ENCODE measurements at regions not wholly inside any gene's neighbourhood (a gene's known extent, or its start where the extent isn't known, plus 50 kb on each side); places are given as distances from the start of the nearest gene placed in this dataset.
"Not testable (repeated sequence)": the region's sequence is repeated elsewhere in the genome, so short reads cannot be mapped to it uniquely, and the experiment has no call there.

DNA sequence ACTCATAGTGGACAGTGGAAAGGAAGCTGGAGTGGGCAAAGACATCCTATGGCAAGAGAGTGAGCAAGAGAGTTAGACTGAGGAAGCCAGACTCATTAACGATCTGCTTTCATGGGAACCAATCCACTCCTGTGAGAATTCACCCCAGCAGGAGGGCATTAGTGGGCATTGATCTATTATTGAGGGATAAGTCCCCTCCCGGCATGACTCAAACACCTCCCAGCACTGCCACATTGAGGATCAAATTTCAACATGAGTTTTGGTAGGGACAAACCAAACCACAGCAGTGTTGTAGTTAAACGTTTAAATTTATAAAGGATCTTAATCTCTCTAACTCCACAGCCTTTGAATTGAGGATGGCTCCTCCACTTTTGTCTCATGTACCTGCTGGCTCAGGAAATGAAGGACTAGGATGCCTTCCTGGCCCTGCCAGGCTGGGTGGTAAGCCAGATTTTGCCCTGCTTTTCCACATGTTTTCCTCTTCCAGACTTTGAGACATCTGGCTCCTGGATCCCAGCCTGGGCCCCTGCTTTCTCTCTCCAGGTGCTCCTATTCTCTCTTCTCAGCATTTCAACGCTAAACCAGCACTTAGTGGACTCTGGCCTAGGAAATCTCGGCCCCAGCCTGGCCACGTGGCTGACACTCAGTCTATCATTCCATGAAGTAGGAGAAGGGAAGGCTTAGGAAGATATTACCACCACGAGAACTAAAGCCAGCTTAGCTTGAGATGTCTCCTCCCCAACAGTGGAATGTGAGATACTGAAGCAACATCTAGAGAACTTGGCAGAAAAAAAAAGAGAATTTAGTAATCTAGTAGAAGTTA is 96.5 kb upstream of the PIP4K2A start:
- no peaks in the 10 kb centered on the region for H3K36me3 ChIP-seq (ENCODE audit: control insufficient read depth, insufficient read depth, low read length)
- TF ChIP-seq, protein P1, sequence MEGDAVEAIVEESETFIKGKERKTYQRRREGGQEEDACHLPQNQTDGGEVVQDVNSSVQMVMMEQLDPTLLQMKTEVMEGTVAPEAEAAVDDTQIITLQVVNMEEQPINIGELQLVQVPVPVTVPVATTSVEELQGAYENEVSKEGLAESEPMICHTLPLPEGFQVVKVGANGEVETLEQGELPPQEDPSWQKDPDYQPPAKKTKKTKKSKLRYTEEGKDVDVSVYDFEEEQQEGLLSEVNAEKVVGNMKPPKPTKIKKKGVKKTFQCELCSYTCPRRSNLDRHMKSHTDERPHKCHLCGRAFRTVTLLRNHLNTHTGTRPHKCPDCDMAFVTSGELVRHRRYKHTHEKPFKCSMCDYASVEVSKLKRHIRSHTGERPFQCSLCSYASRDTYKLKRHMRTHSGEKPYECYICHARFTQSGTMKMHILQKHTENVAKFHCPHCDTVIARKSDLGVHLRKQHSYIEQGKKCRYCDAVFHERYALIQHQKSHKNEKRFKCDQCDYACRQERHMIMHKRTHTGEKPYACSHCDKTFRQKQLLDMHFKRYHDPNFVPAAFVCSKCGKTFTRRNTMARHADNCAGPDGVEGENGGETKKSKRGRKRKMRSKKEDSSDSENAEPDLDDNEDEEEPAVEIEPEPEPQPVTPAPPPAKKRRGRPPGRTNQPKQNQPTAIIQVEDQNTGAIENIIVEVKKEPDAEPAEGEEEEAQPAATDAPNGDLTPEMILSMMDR (IDR thresholded peaks at IDR 0.05; ENCODE audit: insufficient read depth, low read length, poor library complexity, severe bottlenecking): no peak
- no peaks in the 10 kb centered on the region for H3K27me3 ChIP-seq (replicated peaks; ENCODE audit: control insufficient read depth, insufficient read depth, low read length)
- no peak for DNase-seq (ENCODE audit: extremely low read depth, insufficient read length)
- H3K4me3 ChIP-seq (replicated peaks; ENCODE audit: low read depth, low read length): no peak overlapping the region

DNA sequence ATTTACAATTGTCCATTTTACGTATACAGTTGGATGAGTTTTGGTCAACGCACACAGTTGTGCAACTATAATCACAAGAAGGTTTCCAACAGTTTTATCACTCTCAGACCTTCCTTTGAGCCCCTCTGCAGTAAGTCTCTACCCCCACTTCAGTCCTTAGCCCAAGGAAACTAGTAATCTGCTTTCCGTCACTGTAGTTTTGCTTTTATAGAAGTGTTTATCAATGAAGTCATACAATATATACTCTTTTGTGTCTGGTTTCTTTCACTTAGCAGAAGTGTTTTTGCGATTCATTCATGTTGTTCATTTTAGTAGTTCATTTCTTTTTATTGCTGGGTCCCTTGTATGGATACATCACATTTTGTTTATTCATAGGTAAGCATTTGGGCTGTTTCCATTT is 92.9 kb upstream of the PIP4K2A start:
- Histone ChIP-seq H3K27me3 (replicated peaks; ENCODE audit: control insufficient read depth, insufficient read depth, low read length) (no peaks in the 10 kb centered on the region), H3K36me3 (ENCODE audit: control insufficient read depth, insufficient read depth, low read length) (no peaks in the 10 kb centered on the region), H3K4me3 (replicated peaks; ENCODE audit: low read depth, low read length) (no peak overlapping the region)
- TF ChIP-seq, protein P1 (IDR thresholded peaks at IDR 0.05; ENCODE audit: insufficient read depth, low read length, poor library complexity, severe bottlenecking): no peak
- DNase-seq (ENCODE audit: extremely low read depth, insufficient read length): no peak

DNA sequence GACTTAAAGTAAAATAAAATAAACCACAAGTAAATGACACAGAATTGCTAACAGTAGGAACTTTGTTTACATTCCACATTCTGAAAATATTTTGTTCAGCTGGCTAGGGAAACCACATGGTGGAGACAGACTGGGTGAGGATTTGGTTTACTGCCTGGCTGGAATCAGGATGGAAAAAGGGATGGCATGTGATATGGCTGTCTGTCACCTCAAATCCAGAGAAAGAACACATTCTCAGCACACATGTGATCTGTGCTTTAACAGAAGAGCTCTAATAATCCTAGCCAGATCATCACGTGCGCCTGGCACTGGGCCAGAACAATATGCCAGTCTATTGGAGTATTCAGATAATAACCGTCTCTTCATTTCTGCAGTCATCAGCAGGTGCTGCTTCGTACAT is 90.9 kb upstream of the PIP4K2A start:
- TF ChIP-seq, protein P1 (IDR thresholded peaks at IDR 0.05; ENCODE audit: insufficient read depth, low read length, poor library complexity, severe bottlenecking): no peak
- no peak for DNase-seq (ENCODE audit: extremely low read depth, insufficient read length)
- Histone ChIP-seq H3K36me3 (ENCODE audit: control insufficient read depth, insufficient read depth, low read length) (no peaks in the 10 kb centered on the region), H3K27me3 (replicated peaks; ENCODE audit: control insufficient read depth, insufficient read depth, low read length) (no peaks in the 10 kb centered on the region), H3K4me3 (replicated peaks; ENCODE audit: low read depth, low read length) (no peak overlapping the region)

DNA sequence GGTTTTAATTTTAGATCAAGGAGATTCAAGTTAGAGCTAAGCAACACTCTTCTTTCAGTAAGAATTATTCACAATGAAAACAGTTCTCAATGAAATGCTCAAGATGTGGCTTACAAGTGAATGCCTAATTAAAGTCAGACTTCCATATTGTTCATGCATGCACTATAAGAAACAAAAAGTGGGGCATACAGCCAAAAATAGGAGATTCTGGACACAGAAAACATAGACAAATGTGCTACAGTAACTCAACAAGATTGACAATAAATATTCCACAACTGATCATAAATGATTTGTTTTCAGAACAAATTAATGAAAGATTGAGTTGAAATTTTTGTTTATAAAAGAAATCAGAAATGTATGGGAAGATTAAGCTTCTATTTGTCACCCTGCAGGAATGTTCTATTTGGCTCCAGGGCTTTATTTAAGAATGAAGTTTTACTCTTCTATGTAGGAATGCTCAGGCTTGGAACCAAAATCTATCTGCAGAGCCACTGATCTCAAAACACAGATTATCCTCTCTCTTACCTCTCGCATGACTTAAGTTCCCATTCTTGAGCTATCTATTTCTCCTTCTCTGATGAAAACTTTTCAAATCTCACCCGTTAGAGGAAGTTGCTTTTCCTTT is 89.0 kb upstream of the PIP4K2A start:
- no peak for DNase-seq (ENCODE audit: extremely low read depth, insufficient read length)
- TF ChIP-seq, protein P1 (IDR thresholded peaks at IDR 0.05; ENCODE audit: insufficient read depth, low read length, poor library complexity, severe bottlenecking): no peak
- H3K36me3 ChIP-seq (ENCODE audit: control insufficient read depth, insufficient read depth, low read length): no peaks in the 10 kb centered on the region
- H3K27me3 ChIP-seq (replicated peaks; ENCODE audit: control insufficient read depth, insufficient read depth, low read length): no peaks in the 10 kb centered on the region
- H3K4me3 ChIP-seq (replicated peaks; ENCODE audit: low read depth, low read length): no peak overlapping the region

DNA sequence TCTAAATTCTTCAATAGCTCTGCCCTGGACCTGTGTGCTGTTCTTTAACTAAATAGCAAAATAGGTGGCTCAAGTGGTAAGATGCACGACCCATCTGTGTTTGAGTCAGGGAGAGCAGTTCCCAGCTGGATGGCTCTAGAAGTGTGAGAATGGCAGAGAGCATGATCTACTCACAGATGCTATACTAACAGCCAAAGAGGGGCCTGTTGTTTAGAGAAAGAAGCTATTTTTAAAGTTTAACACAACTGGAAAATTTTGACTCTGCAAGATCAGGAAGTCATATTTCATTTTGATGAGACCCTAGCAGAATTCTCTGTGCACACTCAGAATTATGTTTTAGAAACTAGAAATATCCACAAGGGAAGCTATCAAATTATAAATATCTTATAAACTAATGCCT is 87.4 kb upstream of the PIP4K2A start:
- TF ChIP-seq, protein P1 (IDR thresholded peaks at IDR 0.05; ENCODE audit: insufficient read depth, low read length, poor library complexity, severe bottlenecking): no peak
- no peak overlapping the region for H3K4me3 ChIP-seq (replicated peaks; ENCODE audit: low read depth, low read length)
- DNase-seq (ENCODE audit: extremely low read depth, insufficient read length): no peak
- H3K27me3 ChIP-seq (replicated peaks; ENCODE audit: control insufficient read depth, insufficient read depth, low read length): no peaks in the 10 kb centered on the region
- no peaks in the 10 kb centered on the region for H3K36me3 ChIP-seq (ENCODE audit: control insufficient read depth, insufficient read depth, low read length)

DNA sequence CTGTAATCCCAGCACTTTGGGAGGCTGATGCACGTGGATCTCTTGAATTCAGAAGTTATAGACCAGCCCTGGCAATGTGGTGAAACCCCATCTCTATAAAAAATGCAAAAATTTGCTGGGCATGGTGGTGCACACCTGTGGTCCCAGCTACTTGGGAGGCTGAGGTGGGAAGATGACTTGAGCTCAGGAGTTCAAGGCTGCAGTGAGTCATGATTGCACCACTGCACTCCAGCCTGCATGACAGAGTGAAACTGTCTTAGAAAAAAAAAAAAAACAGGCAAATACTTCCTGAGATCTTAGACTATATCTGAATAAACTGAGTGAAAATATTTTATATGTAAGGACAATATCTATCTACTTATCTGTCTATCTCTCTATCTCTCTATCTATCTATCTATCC is 83.4 kb upstream of the PIP4K2A start:
- not testable (repeated sequence) for H3K36me3 ChIP-seq (ENCODE audit: control insufficient read depth, insufficient read depth, low read length); H3K27me3 ChIP-seq (replicated peaks; ENCODE audit: control insufficient read depth, insufficient read depth, low read length); H3K4me3 ChIP-seq (replicated peaks; ENCODE audit: low read depth, low read length); DNase-seq (ENCODE audit: extremely low read depth, insufficient read length)
